Lung (tissue), 11 donors: ENCODE measurements at regions not wholly inside any gene's neighbourhood (a gene's known extent, or its start where the extent isn't known, plus 50 kb on each side); places are given as distances from the start of the nearest gene placed in this dataset.

Experiments used
- ATAC-seq: fragments of 200-7000 bp; cut with Tn5 transposase; one replicate; pipeline ENCODE4 v1.9.1; 2020; ENCODE audit warnings: moderate number of reproducible peaks; ENCODE audit not compliant: insufficient read depth, low FRiP score
- DNase-seq, 3 donors: peaks; one replicate each; pipeline ENCODE4 v3.0.0-alpha.2; 2013 to 2017
- H3K27ac ChIP-seq, 2 donors: one replicate each; pipeline ENCODE4 v1.5.1; 2013; ENCODE audit warnings: mild to moderate bottlenecking in 2 of 2, moderate library complexity in 2 of 2, control low read depth in 1 of 2, inconsistent platforms in 1 of 2, low read depth in 1 of 2, low read length in 1 of 2
- H3K27me3 ChIP-seq, 3 donors: one replicate each; pipeline ENCODE4 v1.5.1; 2013; ENCODE audit warnings: low read length in 2 of 3; ENCODE audit not compliant: control insufficient read depth in 3 of 3, insufficient read depth in 3 of 3
- H3K36me3 ChIP-seq, 4 donors: one replicate each; pipeline ENCODE4 v1.5.1; 2013; ENCODE audit warnings: low read length in 4 of 4, mild to moderate bottlenecking in 1 of 4, moderate library complexity in 1 of 4; ENCODE audit not compliant: control insufficient read depth in 4 of 4, insufficient read depth in 4 of 4
- H3K4me1 ChIP-seq, 5 donors: one replicate each; pipeline ENCODE4 v1.5.1; 2013; ENCODE audit warnings: low read length in 5 of 5, mild to moderate bottlenecking in 2 of 5, moderate library complexity in 1 of 5; ENCODE audit not compliant: control insufficient read depth in 5 of 5, insufficient read depth in 5 of 5
- H3K4me3 ChIP-seq: one replicate; pipeline ENCODE4 v1.5.1; 2013; ENCODE audit warnings: mild to moderate bottlenecking, control low read depth, moderate library complexity
- H3K9ac ChIP-seq, 2 donors: one replicate each; pipeline ENCODE4 v1.5.1; 2013; ENCODE audit warnings: low read length in 2 of 2, control low read depth in 1 of 2; ENCODE audit not compliant: insufficient read depth in 1 of 2
- H3K9me3 ChIP-seq, 4 donors: one replicate each; pipeline ENCODE4 v1.5.1; 2013; ENCODE audit warnings: low read length in 3 of 4, mild to moderate bottlenecking in 1 of 4, moderate library complexity in 1 of 4; ENCODE audit not compliant: control insufficient read depth in 4 of 4, insufficient read depth in 3 of 4
- CTCF ChIP-seq: IDR thresholded peaks from 2 replicates; pipeline ENCODE4 v1.5.1; 2012; ENCODE audit warnings: mild to moderate bottlenecking; ENCODE audit errors: control extremely low read depth, extremely low read depth
- WGBS, 2 donors: extraction: QIAGEN DNeasy Blood & Tissue Kit; methylation state at CpG; one replicate each; pipeline ENCODE4 v1.1.7; 2013; 5-methylcytosine and 5-hydroxymethylcytosine counted together
- donor health status: control.
- donor health status: control.
- donor health status: Bipolar disorder and iron deficiency.
- donor health status: healthy.
- donor health status: DM: yes; HTN: yes; CAD: no.

DNA sequence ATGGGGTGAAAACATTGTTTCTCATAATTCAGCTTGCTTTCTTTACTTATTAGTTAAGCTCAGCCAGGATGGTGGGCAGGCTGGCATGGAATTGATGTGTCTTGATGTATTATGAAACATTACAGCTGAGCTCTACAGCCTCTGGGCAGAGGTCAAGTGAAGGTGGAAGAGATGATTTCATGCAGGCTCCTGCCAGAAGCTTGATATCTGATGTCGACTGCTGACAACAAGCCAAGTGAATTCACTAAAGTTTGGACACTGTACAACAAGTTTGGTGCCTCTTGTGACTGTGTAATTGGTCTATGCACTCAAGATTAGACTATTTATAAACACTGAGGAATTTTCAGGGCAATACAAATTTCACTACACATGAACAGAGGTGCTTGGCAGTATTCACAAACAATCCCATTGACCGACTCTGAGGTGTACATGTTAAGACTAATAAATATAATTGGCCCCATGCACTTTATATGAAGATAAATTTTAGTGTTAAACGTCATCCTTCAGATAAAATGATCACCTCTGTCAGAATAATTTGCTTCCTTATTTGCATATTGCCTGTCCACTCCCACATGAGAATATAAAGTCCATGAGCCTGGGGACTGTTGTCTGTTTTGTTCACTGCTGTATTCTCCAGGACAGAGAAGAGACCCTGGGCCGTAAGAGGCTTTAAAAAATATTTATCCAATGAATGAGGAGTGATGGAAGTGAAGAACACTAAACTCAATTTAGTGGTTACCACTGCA lies 612.2 kb downstream of the IQCM start:
- WGBS, 2 donors = 42 to 72% methylated on average over 4 of the region's 4 CpGs
- no peak overlapping the region for H3K9ac ChIP-seq

DNA sequence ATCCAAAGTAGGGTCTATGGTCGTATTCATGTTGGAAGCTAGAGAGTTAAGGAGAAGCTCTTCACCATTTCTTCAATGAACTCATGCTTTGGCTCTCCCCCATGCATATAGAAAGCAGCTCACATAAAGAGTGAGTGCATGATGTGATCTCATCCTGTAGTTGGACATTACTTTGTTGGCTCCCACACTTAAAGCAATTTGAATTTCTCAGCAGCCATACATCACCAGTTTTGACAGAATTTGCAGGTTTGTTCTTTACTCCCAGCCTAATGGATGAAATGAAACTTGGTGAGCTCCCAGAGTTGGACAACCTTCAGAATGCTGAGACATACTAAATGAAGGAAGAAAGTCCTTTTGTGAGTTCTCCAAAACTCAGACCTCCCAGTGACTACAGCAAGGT lies 613.5 kb downstream of the IQCM start:
- DNase-seq = no peak
- WGBS, 2 donors = 31 to 41% methylated on average over 1 of the region's 1 CpG
- peaks cover 0 to 4% (median 1%) of the 10 kb centered on the region in 5 donors for H3K4me1 ChIP-seq
- H3K9me3 ChIP-seq = no peaks in the 10 kb centered on the region
- no peak overlapping the region for H3K4me3 ChIP-seq
- H3K27me3 ChIP-seq = no peaks in the 10 kb centered on the region
- no peak for TF ChIP-seq CTCF
- no peaks in the 10 kb centered on the region for H3K36me3 ChIP-seq
- ATAC-seq = no peak
- no peak overlapping the region for H3K27ac ChIP-seq
- H3K9ac ChIP-seq = no peak overlapping the region

More for the DNA sequence above, 612.2 kb downstream of the IQCM start:
- peak overlapping the region in 1 of 2 donors; percentile 69 for H3K27ac ChIP-seq
- DNase-seq (peak in 2 of 3 donors; percentile 2 to 9), ATAC-seq (no peak)
- no peaks in the 10 kb centered on the region for H3K27me3 ChIP-seq
- no peaks in the 10 kb centered on the region for H3K36me3 ChIP-seq
- no peak for TF ChIP-seq CTCF
- H3K4me3 ChIP-seq = no peak overlapping the region
- no peaks in the 10 kb centered on the region for H3K9me3 ChIP-seq
- peaks cover 0 to 4% (median 1%) of the 10 kb centered on the region in 5 donors for H3K4me1 ChIP-seq

DNA sequence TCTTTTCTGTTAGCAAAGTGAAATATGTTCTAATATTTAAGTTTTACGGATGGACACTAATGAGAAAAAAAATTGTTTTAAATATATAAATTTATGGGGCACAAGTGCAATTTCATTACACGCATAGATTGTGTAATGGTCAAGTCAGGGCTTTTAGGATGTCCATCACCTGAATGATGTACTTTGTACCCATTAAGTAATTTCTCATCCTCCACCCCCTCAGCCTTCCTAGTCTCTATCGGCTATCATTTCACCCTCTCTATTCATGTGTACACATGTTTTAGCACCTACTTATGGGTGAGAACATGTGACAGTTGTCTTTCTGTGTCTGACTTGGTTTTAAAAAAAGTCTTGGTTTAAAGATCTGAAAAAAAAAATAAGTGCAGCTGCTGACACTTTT lies 616.0 kb downstream of the IQCM start:
- no peak for TF ChIP-seq CTCF
- DNase-seq = no peak
- peaks cover 0 to 4% (median 1%) of the 10 kb centered on the region in 5 donors for H3K4me1 ChIP-seq
- no peaks in the 10 kb centered on the region for H3K27me3 ChIP-seq
- 84 to 88% methylated on average over 3 of the region's 3 CpGs for WGBS, 2 donors
- no peak for ATAC-seq
- H3K9me3 ChIP-seq = no peaks in the 10 kb centered on the region
- no peak overlapping the region for H3K9ac ChIP-seq
- no peak overlapping the region for H3K4me3 ChIP-seq
- H3K36me3 ChIP-seq = no peaks in the 10 kb centered on the region
- no peak overlapping the region for H3K27ac ChIP-seq

DNA sequence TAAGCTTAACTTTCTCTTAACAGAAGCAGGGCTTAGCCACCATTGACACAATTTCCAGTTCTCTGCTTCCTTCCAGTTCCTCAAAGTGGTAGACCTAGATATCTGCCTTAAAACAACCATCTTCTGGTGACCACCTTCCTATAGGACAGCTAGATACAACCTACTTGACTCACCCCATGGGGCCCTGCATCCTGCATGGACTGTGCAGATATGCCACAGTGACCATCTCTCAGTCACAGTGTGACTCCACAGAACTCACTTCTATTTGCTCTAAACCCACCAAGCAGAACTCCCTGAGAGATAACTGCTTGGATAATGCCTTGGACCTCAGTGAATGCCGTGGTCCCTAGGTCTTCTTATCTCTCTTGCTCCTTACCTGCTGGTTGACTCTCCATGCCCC lies 621.6 kb downstream of the IQCM start:
- no peak for TF ChIP-seq CTCF
- 84% methylated on average over 1 of the region's 1 CpG for WGBS, 2 donors
- no peak overlapping the region for H3K27ac ChIP-seq
- no peak overlapping the region for H3K9ac ChIP-seq
- H3K9me3 ChIP-seq = no peaks in the 10 kb centered on the region
- H3K36me3 ChIP-seq = no peaks in the 10 kb centered on the region
- ATAC-seq (no peak), DNase-seq (no peak)
- no peaks in the 10 kb centered on the region for H3K27me3 ChIP-seq
- no peaks in the 10 kb centered on the region for H3K4me1 ChIP-seq
- no peak overlapping the region for H3K4me3 ChIP-seq
